GM21381 (cell line): ENCODE measurements at regions not wholly inside any gene's neighbourhood (a gene's known extent, or its start where the extent isn't known, plus 50 kb on each side); places are given as distances from the start of the nearest gene placed in this dataset.

ENCODE experiments used
- ATAC-seq: cut with Tn5 transposase; IDR thresholded peaks from one replicate; pipeline ENCODE4 v1.9.1; 2021; ENCODE audit warnings: mild to moderate bottlenecking, moderate library complexity; ENCODE audit not compliant: unreplicated experiment

- ATAC-seq, result no peak
Observed at GRCh38 chr9:89891221-89891590, 286.4 kb downstream of the GADD45G start.

GRCh38 chr9:89891591-89892304, 286.9 kb downstream of the GADD45G start:
- ATAC-seq, result no peak

GRCh38 chr9:89892920-89893319, 288.1 kb downstream of the GADD45G start:
- ATAC-seq, result no peak

GRCh38 chr9:89893886-89894285, 289.1 kb downstream of the GADD45G start:
- no peak for ATAC-seq

GRCh38 chr9:89896806-89897340, 292.1 kb downstream of the GADD45G start:
- ATAC-seq, result no peak

- ATAC-seq, result no peak
Observed at GRCh38 chr9:89899573-89899972, 294.8 kb downstream of the GADD45G start.

GRCh38 chr9:89901920-89902319, 297.1 kb downstream of the GADD45G start:
- ATAC-seq, result no peak

GRCh38 chr9:89902450-89903140, 297.8 kb downstream of the GADD45G start:
- no peak for ATAC-seq

GRCh38 chr9:89903141-89903475, 298.3 kb downstream of the GADD45G start:
- ATAC-seq, result no peak

- no peak for ATAC-seq
Observed at GRCh38 chr9:89905606-89906338, 301.0 kb downstream of the GADD45G start.

- ATAC-seq, result no peak
Observed at GRCh38 chr9:89911721-89912604, 307.2 kb downstream of the GADD45G start.

- ATAC-seq, result no peak
Observed at GRCh38 chr9:89912605-89912953, 307.8 kb downstream of the GADD45G start.

GRCh38 chr9:89915187-89915586, 310.4 kb downstream of the GADD45G start:
- no peak for ATAC-seq

- ATAC-seq, result no peak
Observed at GRCh38 chr9:89916001-89916597, 311.3 kb downstream of the GADD45G start.

- no peak for ATAC-seq
Observed at GRCh38 chr9:89917861-89918260, 313.0 kb downstream of the GADD45G start.

- ATAC-seq, result no peak
Observed at GRCh38 chr9:89919171-89919681, 314.4 kb downstream of the GADD45G start.

GRCh38 chr9:89920131-89920530, 315.3 kb downstream of the GADD45G start:
- ATAC-seq, result no peak

GRCh38 chr9:89920951-89921350, 316.1 kb downstream of the GADD45G start:
- ATAC-seq, result no peak

GRCh38 chr9:89922099-89922498, 317.3 kb downstream of the GADD45G start:
- no peak for ATAC-seq

GRCh38 chr9:89923174-89923573, 318.4 kb downstream of the GADD45G start:
- ATAC-seq, result no peak
